Fibroblast of lung (primary cell): ENCODE measurements at regions not wholly inside any gene's neighbourhood (a gene's known extent, or its start where the extent isn't known, plus 50 kb on each side); places are given as distances from the start of the nearest gene placed in this dataset.

ENCODE experiments used
- DNase-seq, 2 donors: peaks; one replicate each; pipeline versions ENCODE4 v3.0.0 to v3.0.0-alpha.2; 2010; ENCODE audit warnings: low read depth in 2 of 2
- H2AFZ ChIP-seq: 2 replicates; pipeline ENCODE4 v1.5.1; 2012; ENCODE audit warnings: low read length, control low read depth, inconsistent platforms
- H3K27ac ChIP-seq: 2 replicates; pipeline ENCODE4 v1.5.1; 2011; ENCODE audit warnings: low read length, control low read depth; ENCODE audit not compliant: insufficient read depth
- H3K27me3 ChIP-seq: 2 replicates; pipeline ENCODE4 v1.5.1; 2011; ENCODE audit warnings: mild to moderate bottlenecking, low read length; ENCODE audit not compliant: control insufficient read depth, insufficient read depth
- H3K36me3 ChIP-seq: 2 replicates; pipeline ENCODE4 v1.5.1; 2011; ENCODE audit warnings: low read length; ENCODE audit not compliant: control insufficient read depth, insufficient read depth
- H3K4me1 ChIP-seq: 2 replicates; pipeline ENCODE4 v1.5.1; 2011; ENCODE audit warnings: low read length; ENCODE audit not compliant: control insufficient read depth, insufficient read depth; ENCODE audit errors: extremely low read depth
- H3K4me2 ChIP-seq: 2 replicates; pipeline ENCODE4 v1.5.1; 2011; ENCODE audit warnings: low read length, control low read depth; ENCODE audit not compliant: insufficient read depth; ENCODE audit errors: extremely low read depth
- H3K4me3 ChIP-seq, 4 experiments: fragments of 200-600 bp in 1 of 4; sonication (generic) in 1 of 4; replicated peaks in 1 of 4; 2 replicates each; pipeline ENCODE4 v1.5.1; 2011 to 2016; ENCODE audit warnings: low read length in 4 of 4, low read depth in 3 of 4, mild to moderate bottlenecking in 3 of 4, control low read depth in 2 of 4, inconsistent platforms in 1 of 4, mixed read lengths in 1 of 4; ENCODE audit not compliant: insufficient read depth in 1 of 4; ENCODE audit errors: control extremely low read depth in 1 of 4
- H3K79me2 ChIP-seq: 2 replicates; pipeline ENCODE4 v1.5.1; 2012; ENCODE audit warnings: mild to moderate bottlenecking, low read length, inconsistent platforms; ENCODE audit not compliant: control insufficient read depth, insufficient read depth
- H3K9ac ChIP-seq: 2 replicates; pipeline ENCODE4 v1.5.1; 2011; ENCODE audit warnings: mild to moderate bottlenecking, low read length, control low read depth; ENCODE audit not compliant: insufficient read depth
- H3K9me3 ChIP-seq: 2 replicates; pipeline ENCODE4 v1.5.1; 2012; ENCODE audit warnings: low read depth, low read length; ENCODE audit not compliant: control insufficient read depth, insufficient read depth
- H4K20me1 ChIP-seq: 2 replicates; pipeline ENCODE4 v1.5.1; 2011; ENCODE audit warnings: low read length; ENCODE audit not compliant: control insufficient read depth, insufficient read depth; ENCODE audit errors: extremely low read depth
- EZH2 ChIP-seq: IDR thresholded peaks from 2 replicates; pipeline ENCODE4 v1.5.1; 2012; ENCODE audit warnings: low read length, control low read depth, mild to moderate bottlenecking; ENCODE audit errors: missing control alignments
- TF ChIP-seq, protein P1 (sequence below), 2 donors: IDR thresholded peaks in 1 of 2; conservative IDR thresholded peaks in 1 of 2; 1 replicate in 1 of 2; 2 replicates in 1 of 2; pipeline ENCODE4 v1.5.1; 2011 to 2012; ENCODE audit warnings: low read length in 2 of 2, control low read depth in 1 of 2, inconsistent platforms in 1 of 2, low read depth in 1 of 2, mild to moderate bottlenecking in 1 of 2

DNA sequence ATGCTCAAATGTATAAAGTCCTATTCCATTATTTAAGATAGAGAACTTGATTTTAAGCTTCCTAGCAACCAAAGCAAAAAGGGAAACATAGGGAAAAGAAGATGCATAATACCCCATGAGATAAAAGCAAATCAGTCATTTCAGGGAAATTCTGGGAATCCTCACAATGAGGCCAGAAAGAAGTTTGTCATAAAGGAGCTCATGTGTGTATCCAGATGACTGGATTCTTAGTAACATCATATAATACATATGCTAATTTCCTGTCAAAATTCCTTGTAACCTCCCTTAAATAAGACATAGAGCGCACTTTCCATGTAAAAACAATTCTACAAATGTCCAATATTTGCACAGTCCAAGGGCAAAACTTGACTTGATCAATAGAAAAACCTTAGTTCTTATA, 411.0 kb upstream of the WWC1 start:
- Histone ChIP-seq H3K9me3 (no peaks in the 10 kb centered on the region), H3K36me3 (no peaks in the 10 kb centered on the region), H3K9ac (no peak overlapping the region), H2AFZ (no peak overlapping the region), H4K20me1 (no peaks in the 10 kb centered on the region), H3K4me1 (no peaks in the 10 kb centered on the region), H3K27me3 (no peaks in the 10 kb centered on the region), H3K4me2 (no peak overlapping the region), H3K4me3 (no peak overlapping the region), H3K79me2 (no peaks in the 10 kb centered on the region), H3K27ac (no peak overlapping the region)
- no peak for DNase-seq
- TF ChIP-seq, protein P1, sequence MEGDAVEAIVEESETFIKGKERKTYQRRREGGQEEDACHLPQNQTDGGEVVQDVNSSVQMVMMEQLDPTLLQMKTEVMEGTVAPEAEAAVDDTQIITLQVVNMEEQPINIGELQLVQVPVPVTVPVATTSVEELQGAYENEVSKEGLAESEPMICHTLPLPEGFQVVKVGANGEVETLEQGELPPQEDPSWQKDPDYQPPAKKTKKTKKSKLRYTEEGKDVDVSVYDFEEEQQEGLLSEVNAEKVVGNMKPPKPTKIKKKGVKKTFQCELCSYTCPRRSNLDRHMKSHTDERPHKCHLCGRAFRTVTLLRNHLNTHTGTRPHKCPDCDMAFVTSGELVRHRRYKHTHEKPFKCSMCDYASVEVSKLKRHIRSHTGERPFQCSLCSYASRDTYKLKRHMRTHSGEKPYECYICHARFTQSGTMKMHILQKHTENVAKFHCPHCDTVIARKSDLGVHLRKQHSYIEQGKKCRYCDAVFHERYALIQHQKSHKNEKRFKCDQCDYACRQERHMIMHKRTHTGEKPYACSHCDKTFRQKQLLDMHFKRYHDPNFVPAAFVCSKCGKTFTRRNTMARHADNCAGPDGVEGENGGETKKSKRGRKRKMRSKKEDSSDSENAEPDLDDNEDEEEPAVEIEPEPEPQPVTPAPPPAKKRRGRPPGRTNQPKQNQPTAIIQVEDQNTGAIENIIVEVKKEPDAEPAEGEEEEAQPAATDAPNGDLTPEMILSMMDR (conservative IDR thresholded peaks at IDR 0.05 in 1 of 2, IDR thresholded peaks at IDR 0.05 in 1 of 2; ENCODE audit: low read depth in 1 of 2, low read length in 2 of 2): no peak
- no peak for TF ChIP-seq EZH2

DNA sequence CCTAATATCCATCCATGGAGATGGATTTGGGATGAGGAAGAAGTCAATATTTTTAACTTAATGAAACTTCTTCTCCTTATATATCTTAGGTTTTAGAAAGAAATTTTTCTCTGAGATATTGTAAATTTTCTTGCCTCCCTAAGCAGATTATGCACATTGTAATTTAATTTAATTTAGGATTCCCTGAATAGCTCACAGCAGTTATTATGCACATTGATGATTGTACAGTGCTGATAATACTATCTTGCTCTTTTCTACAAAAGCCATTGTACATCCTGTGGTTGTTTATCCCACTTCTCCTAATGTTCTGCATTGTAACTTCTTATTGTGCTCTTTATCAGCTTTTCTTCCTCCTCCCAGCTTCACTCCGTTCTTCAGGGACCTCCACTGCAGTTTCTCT, 410.4 kb upstream of the WWC1 start:
- H3K9ac ChIP-seq: no peak overlapping the region
- H3K27me3 ChIP-seq: no peaks in the 10 kb centered on the region
- TF ChIP-seq, protein P1 (conservative IDR thresholded peaks at IDR 0.05 in 1 of 2, IDR thresholded peaks at IDR 0.05 in 1 of 2; ENCODE audit: low read depth in 1 of 2, low read length in 2 of 2): no peak
- TF ChIP-seq EZH2: no peak
- DNase-seq: no peak
- no peaks in the 10 kb centered on the region for H3K9me3 ChIP-seq
- no peaks in the 10 kb centered on the region for H3K36me3 ChIP-seq
- H3K4me1 ChIP-seq: no peaks in the 10 kb centered on the region
- H3K4me2 ChIP-seq: no peak overlapping the region
- H3K27ac ChIP-seq: no peak overlapping the region
- no peak overlapping the region for H3K4me3 ChIP-seq
- no peaks in the 10 kb centered on the region for H4K20me1 ChIP-seq
- H3K79me2 ChIP-seq: no peaks in the 10 kb centered on the region
- H2AFZ ChIP-seq: no peak overlapping the region

DNA sequence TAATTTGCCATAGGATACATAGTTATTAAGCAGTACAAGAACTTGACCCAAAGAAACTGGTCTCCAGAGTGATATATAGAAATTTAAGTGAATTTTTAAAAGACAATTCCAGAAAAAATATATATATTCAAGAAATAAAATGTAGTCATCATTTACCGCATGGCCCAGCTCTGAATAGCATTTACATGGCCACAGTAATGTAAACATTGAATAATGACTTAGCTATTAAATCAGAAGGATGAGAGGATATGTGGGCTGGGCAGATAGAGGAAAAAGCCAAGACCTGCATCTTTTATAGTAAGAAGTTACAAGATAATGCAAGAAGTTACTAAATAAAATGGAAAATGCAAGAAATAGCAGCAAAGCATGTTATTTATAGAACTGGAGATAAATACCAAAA, 405.2 kb upstream of the WWC1 start:
- Histone ChIP-seq H3K27ac (no peak overlapping the region), H2AFZ (no peak overlapping the region), H4K20me1 (no peaks in the 10 kb centered on the region), H3K4me3 (no peak overlapping the region), H3K9ac (no peak overlapping the region), H3K9me3 (no peaks in the 10 kb centered on the region), H3K79me2 (no peaks in the 10 kb centered on the region), H3K36me3 (no peaks in the 10 kb centered on the region), H3K27me3 (no peaks in the 10 kb centered on the region), H3K4me2 (no peak overlapping the region), H3K4me1 (no peaks in the 10 kb centered on the region)
- DNase-seq: peak in 1 of 2 donors; percentile 34
- TF ChIP-seq, protein P1 (conservative IDR thresholded peaks at IDR 0.05 in 1 of 2, IDR thresholded peaks at IDR 0.05 in 1 of 2; ENCODE audit: low read depth in 1 of 2, low read length in 2 of 2): no peak
- no peak for TF ChIP-seq EZH2
